ENCODE measurements at regions not wholly inside any gene's neighbourhood (a gene's known extent, or its start where the extent isn't known, plus 50 kb on each side); places are given as distances from the start of the nearest gene placed in this dataset.

- TF ChIP-seq NKX3-1 (CRISPR knock-in tag; IDR thresholded peaks at IDR 0.05) = no peak
- TF ChIP-seq AHR (CRISPR knock-in tag; IDR thresholded peaks at IDR 0.05) = no peak
- no peak for TF ChIP-seq ZBTB38 (CRISPR knock-in tag; IDR thresholded peaks at IDR 0.05)
- TF ChIP-seq PHF8 (CRISPR knock-in tag; IDR thresholded peaks at IDR 0.05) = no peak
- in situ Hi-C loops (cut with HindIII; ENCODE audit: extremely low pct_ligation_motif_present, low pct_unique_long_range_greater_than_20kb) (no loop called here), intact Hi-C loops (cut with micrococcal nuclease; ENCODE audit: unreplicated experiment) (no loop called here)
- 5% methylated on average over 1 of the region's 1 CpG for WGBS (ENCODE audit: low lambda C conversion rate)
- no peak overlapping the region for H3K4me2 ChIP-seq (ENCODE audit: low read depth, low read length)
- no peak for DNase-seq (ENCODE audit: low spot score)
- no peaks in the 10 kb centered on the region for H3K4me1 ChIP-seq (ENCODE audit: insufficient read depth, low read length)
- ATAC-seq = no peak
- H3K27me3 ChIP-seq (ENCODE audit: control insufficient read depth in 1 of 2, insufficient read depth in 2 of 2, low read length in 2 of 2) = no peaks in the 10 kb centered on the region
- no TSS peak for BruUV-seq (replicated peaks)
- no peak for FAIRE-seq
- H4K20me1 ChIP-seq (ENCODE audit: insufficient read depth, low read length) = no peaks in the 10 kb centered on the region
- ChIA-PET POLR2A (no interaction called here), CTCF (ENCODE audit: low intra/inter-chr PET ratio, low total read pairs) (no interaction called here)
- no peak overlapping the region for H3K4me3 ChIP-seq (replicated peaks in 1 of 3; ENCODE audit: insufficient read depth in 1 of 3, low read depth in 2 of 3, low read length in 3 of 3)
- H3K9me3 ChIP-seq (ENCODE audit: low read length) = no peaks in the 10 kb centered on the region
- no peak overlapping the region for H3K27ac ChIP-seq (ENCODE audit: extremely low read length, insufficient read depth, low read length)
- no peak overlapping the region for H2AFZ ChIP-seq (ENCODE audit: low read length)
- H3K9ac ChIP-seq (ENCODE audit: insufficient read depth, low read depth, low read length) = no peak overlapping the region
- no peaks in the 10 kb centered on the region for H3K79me2 ChIP-seq (ENCODE audit: insufficient read depth, low read length)
- H3K36me3 ChIP-seq (replicated peaks in 1 of 2; ENCODE audit: control insufficient read depth in 1 of 2, insufficient read depth in 2 of 2, low read length in 2 of 2) = no peaks in the 10 kb centered on the region
These were observed 119.4 kb upstream of the NRBF2 start for GRCh38 chr10:63013755-63014154.

GRCh38 chr10:63012623-63013022 lies 120.5 kb upstream of the NRBF2 start:
- CTCF ChIA-PET (ENCODE audit: low intra/inter-chr PET ratio, low total read pairs) = no interaction called here
- Histone ChIP-seq H3K36me3 (replicated peaks in 1 of 2; ENCODE audit: control insufficient read depth in 1 of 2, insufficient read depth in 2 of 2, low read length in 2 of 2) (no peaks in the 10 kb centered on the region), H4K20me1 (ENCODE audit: insufficient read depth, low read length) (no peaks in the 10 kb centered on the region), H3K9ac (ENCODE audit: insufficient read depth, low read depth, low read length) (no peak overlapping the region), H3K9me3 (ENCODE audit: low read length) (no peaks in the 10 kb centered on the region), H3K27me3 (ENCODE audit: control insufficient read depth in 1 of 2, insufficient read depth in 2 of 2, low read length in 2 of 2) (no peaks in the 10 kb centered on the region), H3K4me2 (ENCODE audit: low read depth, low read length) (no peak overlapping the region), H3K27ac (ENCODE audit: extremely low read length, insufficient read depth, low read length) (no peak overlapping the region), H3K4me1 (ENCODE audit: insufficient read depth, low read length) (no peaks in the 10 kb centered on the region), H2AFZ (ENCODE audit: low read length) (no peak overlapping the region), H3K4me3 (replicated peaks in 1 of 3; ENCODE audit: insufficient read depth in 1 of 3, low read depth in 2 of 3, low read length in 3 of 3) (no peak overlapping the region), H3K79me2 (ENCODE audit: insufficient read depth, low read length) (no peaks in the 10 kb centered on the region)
- POLR2A ChIA-PET = no interaction called here
- BruUV-seq (replicated peaks) = no TSS peak
- in situ Hi-C loops (cut with HindIII; ENCODE audit: extremely low pct_ligation_motif_present, low pct_unique_long_range_greater_than_20kb) = no loop called here
- ATAC-seq (no peak), FAIRE-seq (no peak), DNase-seq (ENCODE audit: low spot score) (no peak)
- intact Hi-C loops (cut with micrococcal nuclease; ENCODE audit: unreplicated experiment) = no loop called here
- TF ChIP-seq ZNF670 (CRISPR knock-in tag; IDR thresholded peaks at IDR 0.05; ENCODE audit: borderline replicate concordance) (no peak), MXD3 (CRISPR knock-in tag; IDR thresholded peaks at IDR 0.05) (no peak), CAMTA2 (CRISPR knock-in tag; IDR thresholded peaks at IDR 0.05; ENCODE audit: borderline replicate concordance) (no peak), LBX2 (CRISPR knock-in tag; IDR thresholded peaks at IDR 0.05; ENCODE audit: borderline replicate concordance) (no peak), ZNF639 (CRISPR knock-in tag; conservative IDR thresholded peaks at IDR 0.05) (no peak), ZNF10 (CRISPR knock-in tag; IDR thresholded peaks at IDR 0.05; ENCODE audit: borderline replicate concordance, low read depth) (no peak), ZBTB39 (CRISPR knock-in tag; IDR thresholded peaks at IDR 0.05) (no peak), MEIS1 (CRISPR knock-in tag; IDR thresholded peaks at IDR 0.05; ENCODE audit: borderline replicate concordance) (no peak), ZNF782 (CRISPR knock-in tag; IDR thresholded peaks at IDR 0.05; ENCODE audit: borderline replicate concordance) (no peak), ZNF619 (CRISPR knock-in tag; IDR thresholded peaks at IDR 0.05) (no peak)
